PFSK-1 (cell line): ENCODE measurements at regions not wholly inside any gene's neighbourhood (a gene's known extent, or its start where the extent isn't known, plus 50 kb on each side); places are given as distances from the start of the nearest gene placed in this dataset.

Experiments
- POLR2AphosphoS5 ChIP-seq: IDR thresholded peaks from 2 replicates; pipeline ENCODE4 v1.6.1; 2012; ENCODE audit warnings: low read depth, mild to moderate bottlenecking, control low read depth, low read length, moderate library complexity
- REST ChIP-seq, 2 experiments: IDR thresholded peaks; 2 replicates each; pipeline versions ENCODE4 v1.6.1 to v1.8.0; 2011 to 2012; ENCODE audit warnings: low read depth in 2 of 2, low read length in 2 of 2, control low read depth in 1 of 2, inconsistent platforms in 1 of 2, mild to moderate bottlenecking in 1 of 2, moderate library complexity in 1 of 2; ENCODE audit not compliant: insufficient read depth in 1 of 2
- SIN3A ChIP-seq: IDR thresholded peaks from 2 replicates; pipeline ENCODE4 v1.6.1; 2012; ENCODE audit warnings: mild to moderate bottlenecking, low read length, moderate library complexity, borderline replicate concordance; ENCODE audit not compliant: insufficient read depth
- TAF1 ChIP-seq: IDR thresholded peaks from 2 replicates; pipeline ENCODE4 v1.6.1; 2012; ENCODE audit warnings: low read length, control low read depth, borderline replicate concordance; ENCODE audit not compliant: insufficient read depth

GRCh38 chr6:20351534-20351933, 50.1 kb upstream of the E2F3 start:
- TF ChIP-seq POLR2AphosphoS5 = no peak
- TF ChIP-seq TAF1 = no peak
- TF ChIP-seq REST (IDR thresholded peaks at IDR 0.05; ENCODE audit: insufficient read depth in 1 of 2, low read depth in 2 of 2, low read length in 2 of 2) = no peak
- TF ChIP-seq SIN3A = no peak
